H4 (cell line): ENCODE measurements at regions not wholly inside any gene's neighbourhood (a gene's known extent, or its start where the extent isn't known, plus 50 kb on each side); places are given as distances from the start of the nearest gene placed in this dataset.
"Not testable (repeated sequence)": the region's sequence is repeated elsewhere in the genome, so short reads cannot be mapped to it uniquely, and the experiment has no call there.

Experiments used
- DNase-seq: peaks from one replicate; pipeline ENCODE4 v3.0.0-alpha.2; 2015; ENCODE audit warnings: low spot score

GRCh38 chr3:139238281-139239030, 105.4 kb upstream of the MRPS22 start:
- no peak for DNase-seq

GRCh38 chr3:139239550-139239949, 104.3 kb upstream of the MRPS22 start:
- DNase-seq: no peak

- DNase-seq: no peak
Observed at GRCh38 chr3:139241783-139242182, 102.0 kb upstream of the MRPS22 start.

- no peak for DNase-seq
Observed at GRCh38 chr3:139243710-139244109, 100.1 kb upstream of the MRPS22 start.

- no peak for DNase-seq
Observed at GRCh38 chr3:139248593-139249255, 95.1 kb upstream of the MRPS22 start.

GRCh38 chr3:139251529-139251928, 92.3 kb upstream of the MRPS22 start:
- no peak for DNase-seq

GRCh38 chr3:139252719-139253118, 91.1 kb upstream of the MRPS22 start:
- no peak for DNase-seq

GRCh38 chr3:139258276-139258675, 85.5 kb upstream of the MRPS22 start:
- DNase-seq: no peak

- no peak for DNase-seq
Observed at GRCh38 chr3:139259398-139259797, 84.4 kb upstream of the MRPS22 start.

GRCh38 chr3:139260041-139260486, 83.8 kb upstream of the MRPS22 start:
- no peak for DNase-seq

GRCh38 chr3:139260793-139261736, 82.8 kb upstream of the MRPS22 start:
- DNase-seq: no peak

- no peak for DNase-seq
Observed at GRCh38 chr3:139261754-139262586, 81.8 kb upstream of the MRPS22 start.

GRCh38 chr3:139263798-139264197, 80.0 kb upstream of the MRPS22 start:
- DNase-seq: no peak

- no peak for DNase-seq
Observed at GRCh38 chr3:139264375-139264774, 79.4 kb upstream of the MRPS22 start.

GRCh38 chr3:139265131-139266016, 78.4 kb upstream of the MRPS22 start:
- no peak for DNase-seq

GRCh38 chr3:139267300-139268246, 76.2 kb upstream of the MRPS22 start:
- DNase-seq: no peak

GRCh38 chr3:139269984-139270383, 73.8 kb upstream of the MRPS22 start:
- DNase-seq: no peak

- not testable (repeated sequence) for DNase-seq
Observed at GRCh38 chr3:139270652-139271051, 73.2 kb upstream of the MRPS22 start.

GRCh38 chr3:139280027-139280671, 63.7 kb upstream of the MRPS22 start:
- DNase-seq: no peak
